Smooth muscle cell (in vitro differentiated cells): ENCODE measurements at regions not wholly inside any gene's neighbourhood (a gene's known extent, or its start where the extent isn't known, plus 50 kb on each side); places are given as distances from the start of the nearest gene placed in this dataset.
"Not testable (repeated sequence)": the region's sequence is repeated elsewhere in the genome, so short reads cannot be mapped to it uniquely, and the experiment has no call there.

ENCODE experiments used
- DNase-seq: peaks from one replicate; lab custom pipeline; 2025; ENCODE audit not compliant: unreplicated experiment; lab: John Stamatoyannopoulos, UW
- H2AFZ ChIP-seq: fragments of 200-600 bp; sonication (generic); 2 replicates; pipeline ENCODE4 v1.6.0; 2016; ENCODE audit warnings: antibody characterized with exemption, low read depth, mild to moderate bottlenecking
- H3F3A ChIP-seq: fragments of 200-600 bp; sonication (generic); 2 replicates; pipeline ENCODE4 v1.6.0; 2017; ENCODE audit warnings: antibody characterized with exemption, low read depth
- H3K27ac ChIP-seq: fragments of 200-600 bp; sonication (generic); 2 replicates; pipeline ENCODE4 v1.5.1; 2016; ENCODE audit warnings: low read depth, mild to moderate bottlenecking
- H3K27me3 ChIP-seq: fragments of 200-600 bp; sonication (generic); 2 replicates; pipeline ENCODE4 v1.6.1; 2016; ENCODE audit warnings: low read depth, mild to moderate bottlenecking
- H3K36me3 ChIP-seq: fragments of 200-600 bp; sonication (generic); 2 replicates; pipeline ENCODE4 v1.5.1; 2016; ENCODE audit warnings: low read depth
- H3K4me1 ChIP-seq: fragments of 200-600 bp; sonication (generic); 2 replicates; pipeline ENCODE4 v1.5.1; 2016; ENCODE audit warnings: low read depth
- H3K4me2 ChIP-seq: fragments of 200-600 bp; sonication (generic); 2 replicates; pipeline ENCODE4 v1.6.0; 2016; ENCODE audit warnings: mild to moderate bottlenecking
- H3K4me3 ChIP-seq: fragments of 200-600 bp; sonication (generic); 2 replicates; pipeline ENCODE4 v1.5.1; 2016; ENCODE audit warnings: mild to moderate bottlenecking
- H3K79me2 ChIP-seq: fragments of 200-600 bp; sonication (generic); 2 replicates; pipeline ENCODE4 v1.6.0; 2016; ENCODE audit warnings: low read depth, mild to moderate bottlenecking
- H3K9ac ChIP-seq: fragments of 200-600 bp; sonication (generic); 2 replicates; pipeline ENCODE4 v1.6.0; 2016; ENCODE audit warnings: low read depth
- H3K9me3 ChIP-seq: fragments of 200-600 bp; sonication (generic); replicated peaks from 2 replicates; pipeline ENCODE4 v1.5.1; 2016; ENCODE audit warnings: low read depth
- H4K20me1 ChIP-seq: fragments of 200-600 bp; sonication (generic); 2 replicates; pipeline ENCODE4 v1.6.0; 2016; ENCODE audit warnings: low read depth
- CTCF ChIP-seq: fragments of 200-600 bp; sonication (generic); IDR thresholded peaks from 2 replicates; pipeline ENCODE4 v1.5.1; 2017; ENCODE audit warnings: borderline replicate concordance, mild to moderate bottlenecking, antibody characterized with exemption; ENCODE audit not compliant: insufficient read depth, poor library complexity, severe bottlenecking
- WGBS: methylation state at CpG from one replicate; pipeline ENCODE4 v1.1.7; 2016; ENCODE audit warnings: low lambda C conversion rate; 5-methylcytosine and 5-hydroxymethylcytosine counted together

- H3K4me3 ChIP-seq, DNase-seq, H3K9me3 ChIP-seq, H3K79me2 ChIP-seq, H3K4me1 ChIP-seq, H3K4me2 ChIP-seq, H3K27me3 ChIP-seq, H3K9ac ChIP-seq, H2AFZ ChIP-seq, H3K27ac ChIP-seq, H3F3A ChIP-seq: not testable (repeated sequence)
- H4K20me1 ChIP-seq = peaks cover 41% of the 10 kb centered on the region
- H3K36me3 ChIP-seq = peaks cover 15% of the 10 kb centered on the region
- WGBS = 97% methylated on average over 8 of the region's 8 CpGs
Observed at GRCh38 chr7:66554291-66554690, 74.4 kb upstream of the KCTD7 start.

- not testable (repeated sequence) for H3F3A ChIP-seq, H3K4me3 ChIP-seq, H3K9ac ChIP-seq, H2AFZ ChIP-seq, DNase-seq, H3K27me3 ChIP-seq, H3K27ac ChIP-seq, H3K9me3 ChIP-seq, H3K4me2 ChIP-seq, H3K4me1 ChIP-seq, H3K79me2 ChIP-seq
- peaks cover 15% of the 10 kb centered on the region for H3K36me3 ChIP-seq
- WGBS = 92% methylated on average over 8 of the region's 8 CpGs
- H4K20me1 ChIP-seq = peaks cover 40% of the 10 kb centered on the region
Observed at GRCh38 chr7:66554842-66555430, 73.7 kb upstream of the KCTD7 start.

- Histone ChIP-seq H3K36me3 (peaks cover 15% of the 10 kb centered on the region), H3F3A (peaks cover 7% of the 10 kb centered on the region), H3K79me2 (peaks cover 11% of the 10 kb centered on the region), H3K9ac (no peak overlapping the region), H3K4me2 (no peak overlapping the region), H3K9me3 (no peaks in the 10 kb centered on the region), H3K27me3 (no peaks in the 10 kb centered on the region), H4K20me1 (peaks cover 50% of the 10 kb centered on the region), H3K27ac (no peak overlapping the region), H3K4me1 (no peaks in the 10 kb centered on the region), H2AFZ (no peak overlapping the region), H3K4me3 (no peak overlapping the region)
- no peak for TF ChIP-seq CTCF
- WGBS = over 99% methylated on average over 30 of the region's 41 CpGs
- DNase-seq = no peak
Observed at GRCh38 chr7:66556177-66556548, 72.5 kb upstream of the KCTD7 start.

GRCh38 chr7:66556549-66557213 lies 72.0 kb upstream of the KCTD7 start:
- Histone ChIP-seq H3K4me3 (no peak overlapping the region), H3K27ac (no peak overlapping the region), H4K20me1 (peaks cover 55% of the 10 kb centered on the region), H2AFZ (no peak overlapping the region), H3K4me2 (no peak overlapping the region), H3K4me1 (no peaks in the 10 kb centered on the region), H3K9me3 (no peaks in the 10 kb centered on the region), H3K79me2 (peaks cover 16% of the 10 kb centered on the region), H3K36me3 (peaks cover 15% of the 10 kb centered on the region), H3F3A (peaks cover 7% of the 10 kb centered on the region), H3K27me3 (no peaks in the 10 kb centered on the region), H3K9ac (no peak overlapping the region)
- WGBS = 98% methylated on average over 52 of the region's 54 CpGs
- no peak for TF ChIP-seq CTCF
- no peak for DNase-seq
